Neural cell (in vitro differentiated cells): ENCODE measurements at regions not wholly inside any gene's neighbourhood (a gene's known extent, or its start where the extent isn't known, plus 50 kb on each side); places are given as distances from the start of the nearest gene placed in this dataset.

Source experiments
- H2AFZ ChIP-seq: fragments of 200-600, 300-800 bp; sonication (generic), shearing (Covaris generic); 2 replicates; pipeline ENCODE4 v1.6.0; 2014; ENCODE audit warnings: low read depth, mild to moderate bottlenecking, antibody characterized with exemption, low read length, moderate library complexity
- H3F3A ChIP-seq: fragments of 200-600 bp; shearing (Covaris generic); 2 replicates; pipeline ENCODE4 v1.6.1; 2016; ENCODE audit warnings: mild to moderate bottlenecking, moderate library complexity, mixed read lengths, antibody characterized with exemption, low read length; ENCODE audit not compliant: insufficient read depth, poor library complexity, severe bottlenecking
- H3K27ac ChIP-seq: fragments of 200-600, 300-800 bp; sonication (generic), shearing (Covaris generic); 2 replicates; pipeline ENCODE4 v1.5.1; 2014; ENCODE audit warnings: mild to moderate bottlenecking, low read length, moderate library complexity
- H3K27me3 ChIP-seq: fragments of 300-800, 200-600 bp; sonication (generic), shearing (Covaris generic); 2 replicates; pipeline ENCODE4 v1.6.0; 2014; ENCODE audit warnings: mild to moderate bottlenecking, low read depth, low read length, moderate library complexity; ENCODE audit not compliant: insufficient read depth
- H3K36me3 ChIP-seq: fragments of 300-800, 200-600 bp; sonication (generic), shearing (Covaris generic); 2 replicates; pipeline ENCODE4 v1.5.1; 2014; ENCODE audit warnings: mild to moderate bottlenecking, antibody characterized with exemption, low read length, moderate library complexity; ENCODE audit not compliant: insufficient read depth
- H3K4me2 ChIP-seq: fragments of 300-800, 200-600 bp; sonication (generic), shearing (Covaris generic); 2 replicates; pipeline ENCODE4 v1.6.0; 2014; ENCODE audit warnings: mild to moderate bottlenecking, low read length
- H3K4me3 ChIP-seq: fragments of 300-800, 200-600 bp; sonication (generic), shearing (Covaris generic); 2 replicates; pipeline ENCODE4 v1.5.1; 2014; ENCODE audit warnings: mild to moderate bottlenecking, low read length, moderate library complexity
- H3K79me2 ChIP-seq: fragments of 200-600 bp; shearing (Covaris generic); replicated peaks from 2 replicates; pipeline ENCODE4 v1.6.0; 2014; ENCODE audit warnings: mild to moderate bottlenecking, low read length, moderate library complexity; ENCODE audit not compliant: insufficient read depth
- H3K9ac ChIP-seq: fragments of 300-800, 200-600 bp; sonication (generic), shearing (Covaris generic); 2 replicates; pipeline ENCODE4 v1.6.1; 2016; ENCODE audit warnings: mild to moderate bottlenecking, low read length, mixed read lengths
- H3K9me2 ChIP-seq: fragments of 200-600 bp; shearing (Covaris generic); 2 replicates; pipeline ENCODE4 v1.6.1; 2016; ENCODE audit warnings: mild to moderate bottlenecking, low read length, mixed read lengths; ENCODE audit not compliant: insufficient read depth
- H3K9me3 ChIP-seq: fragments of 200-600, 300-800 bp; sonication (generic), shearing (Covaris generic); 2 replicates; pipeline ENCODE4 v1.6.1; 2016; ENCODE audit warnings: mild to moderate bottlenecking, mixed run types, low read length, moderate library complexity, mixed read lengths
- H4K20me1 ChIP-seq: fragments of 200-600 bp; shearing (Covaris generic); 2 replicates; pipeline ENCODE4 v1.6.1; 2016; ENCODE audit warnings: mild to moderate bottlenecking, mixed run types; ENCODE audit not compliant: insufficient read depth
- CTCF ChIP-seq: fragments of 450-650 bp; IDR thresholded peaks from 2 replicates; pipeline ENCODE4 v1.5.1; 2014; ENCODE audit warnings: antibody characterized with exemption, mild to moderate bottlenecking, moderate library complexity; ENCODE audit not compliant: poor library complexity, severe bottlenecking
- EP300 ChIP-seq: fragments of 450-650 bp; conservative IDR thresholded peaks from 2 replicates; pipeline ENCODE4 v1.6.1; 2014; ENCODE audit warnings: antibody characterized with exemption, mild to moderate bottlenecking, moderate library complexity; ENCODE audit not compliant: poor library complexity, severe bottlenecking
- EZH2 ChIP-seq: fragments of 200-600, 300-800 bp; shearing (Covaris generic), sonication (generic); IDR thresholded peaks from 2 replicates; pipeline ENCODE4 v1.6.1; 2014; ENCODE audit warnings: antibody characterized with exemption, low read length, borderline replicate concordance, mild to moderate bottlenecking; ENCODE audit not compliant: insufficient read depth, poor library complexity, severe bottlenecking
- MXI1 ChIP-seq: fragments of 450-650 bp; conservative IDR thresholded peaks from 2 replicates; pipeline ENCODE4 v1.6.1; 2014; ENCODE audit warnings: antibody characterized with exemption, mild to moderate bottlenecking; ENCODE audit not compliant: poor library complexity, severe bottlenecking
- POLR2AphosphoS5 ChIP-seq: IDR thresholded peaks from 2 replicates; pipeline ENCODE4 v1.6.1; 2012
- RAD21 ChIP-seq: fragments of 450-650 bp; conservative IDR thresholded peaks from 2 replicates; pipeline ENCODE4 v1.6.1; 2014; ENCODE audit warnings: antibody characterized with exemption, mild to moderate bottlenecking, moderate library complexity
- REST ChIP-seq: IDR thresholded peaks from 2 replicates; pipeline ENCODE4 v1.6.1; 2012; ENCODE audit warnings: borderline replicate concordance
- SMC3 ChIP-seq: fragments of 450-650 bp; conservative IDR thresholded peaks from 2 replicates; pipeline ENCODE4 v1.6.1; 2014; ENCODE audit warnings: antibody characterized with exemption, mild to moderate bottlenecking, moderate library complexity; ENCODE audit not compliant: poor library complexity
- TAF1 ChIP-seq: IDR thresholded peaks from 2 replicates; pipeline ENCODE4 v1.6.1; 2012; ENCODE audit warnings: low read depth

- H3F3A ChIP-seq: no peaks in the 10 kb centered on the region
- no peaks in the 10 kb centered on the region for H3K9me3 ChIP-seq
- H3K36me3 ChIP-seq: no peaks in the 10 kb centered on the region
- H3K4me2 ChIP-seq: no peak overlapping the region
- no peaks in the 10 kb centered on the region for H3K79me2 ChIP-seq
- H3K9me2 ChIP-seq: no peaks in the 10 kb centered on the region
- H3K27ac ChIP-seq: no peak overlapping the region
- no peak overlapping the region for H2AFZ ChIP-seq
- H3K27me3 ChIP-seq: no peaks in the 10 kb centered on the region
- H4K20me1 ChIP-seq: no peaks in the 10 kb centered on the region
- TF ChIP-seq MXI1 (no peak), RAD21 (no peak), EP300 (no peak), REST (no peak), TAF1 (no peak), SMC3 (no peak), EZH2 (no peak), CTCF (no peak)
- no peak overlapping the region for H3K4me3 ChIP-seq
- no peak overlapping the region for H3K9ac ChIP-seq
Observed at GRCh38 chr17:34482730-34483129, 96.7 kb upstream of the TMEM132E start.

- Histone ChIP-seq H3K9me2 (no peaks in the 10 kb centered on the region), H3K27me3 (no peaks in the 10 kb centered on the region), H3K9me3 (no peaks in the 10 kb centered on the region), H3K27ac (no peak overlapping the region), H3K36me3 (no peaks in the 10 kb centered on the region), H3K4me2 (no peak overlapping the region), H3K4me3 (no peak overlapping the region), H3F3A (no peaks in the 10 kb centered on the region), H2AFZ (no peak overlapping the region), H4K20me1 (no peaks in the 10 kb centered on the region), H3K9ac (no peak overlapping the region), H3K79me2 (no peaks in the 10 kb centered on the region)
- TF ChIP-seq SMC3 (no peak), REST (no peak), EZH2 (no peak), RAD21 (no peak), POLR2AphosphoS5 (no peak), EP300 (no peak), TAF1 (no peak), MXI1 (no peak), CTCF (no peak)
Observed at GRCh38 chr17:34481779-34482178, 97.6 kb upstream of the TMEM132E start.
